Ectodermal cell (in vitro differentiated cells): ENCODE measurements at regions not wholly inside any gene's neighbourhood (a gene's known extent, or its start where the extent isn't known, plus 50 kb on each side); places are given as distances from the start of the nearest gene placed in this dataset.
"Not testable (repeated sequence)": the region's sequence is repeated elsewhere in the genome, so short reads cannot be mapped to it uniquely, and the experiment has no call there.

Experiments used
- H3K27ac ChIP-seq: 2 replicates; pipeline ENCODE4 v1.7.0; 2013; ENCODE audit warnings: mild to moderate bottlenecking, low read depth, low read length; ENCODE audit not compliant: insufficient read depth, poor library complexity, severe bottlenecking
- H3K27me3 ChIP-seq: 2 replicates; pipeline ENCODE4 v1.7.0; 2013; ENCODE audit warnings: mild to moderate bottlenecking, low read length; ENCODE audit not compliant: insufficient read depth, control insufficient read depth, poor library complexity, severe bottlenecking
- H3K36me3 ChIP-seq: one replicate; pipeline ENCODE4 v1.7.0; 2013; ENCODE audit warnings: low read length; ENCODE audit not compliant: control insufficient read depth, insufficient read depth
- H3K4me1 ChIP-seq: one replicate; pipeline ENCODE4 v1.7.0; 2013; ENCODE audit warnings: low read length; ENCODE audit not compliant: control insufficient read depth, insufficient read depth
- H3K4me3 ChIP-seq: 2 replicates; pipeline ENCODE4 v1.7.0; 2013; ENCODE audit warnings: low read depth, low read length, control low read depth; ENCODE audit not compliant: insufficient read depth
- H3K9me3 ChIP-seq: 2 replicates; pipeline ENCODE4 v1.7.0; 2013; ENCODE audit warnings: mild to moderate bottlenecking, low read length, moderate library complexity; ENCODE audit not compliant: control insufficient read depth
- WGBS, 2 experiments: methylation state at CpG; one replicate each; pipeline ENCODE4 v1.1.7; 2013; ENCODE audit warnings: missing lambda C conversion rate in 2 of 2; 5-methylcytosine and 5-hydroxymethylcytosine counted together

DNA sequence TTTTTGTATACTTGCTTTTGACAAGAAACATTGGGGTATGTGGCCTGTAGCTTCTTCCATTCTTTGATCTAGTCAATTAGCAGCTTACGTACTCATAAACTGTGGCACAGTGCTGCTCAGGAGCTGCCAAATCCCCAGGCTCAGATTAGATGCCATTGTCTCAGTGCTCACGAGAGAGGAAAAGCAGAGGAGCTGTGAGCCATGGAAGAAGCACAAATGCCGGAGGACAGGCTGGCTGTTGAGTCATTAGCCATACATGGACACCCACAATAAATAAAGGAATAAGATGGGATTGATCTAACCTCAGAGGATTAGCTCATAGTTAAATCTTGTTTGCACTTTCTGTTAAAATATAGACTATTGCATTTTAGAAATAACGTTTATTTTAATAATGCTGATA lies 121.7 kb downstream of the POSTN start:
- Histone ChIP-seq H3K9me3 (no peaks in the 10 kb centered on the region), H3K36me3 (no peaks in the 10 kb centered on the region), H3K27me3 (no peaks in the 10 kb centered on the region), H3K4me3 (no peak overlapping the region), H3K27ac (no peak overlapping the region), H3K4me1 (no peaks in the 10 kb centered on the region)
- 61 to 69% methylated on average over 3 to 4 of the region's 4 CpGs for WGBS, 2 experiments

DNA sequence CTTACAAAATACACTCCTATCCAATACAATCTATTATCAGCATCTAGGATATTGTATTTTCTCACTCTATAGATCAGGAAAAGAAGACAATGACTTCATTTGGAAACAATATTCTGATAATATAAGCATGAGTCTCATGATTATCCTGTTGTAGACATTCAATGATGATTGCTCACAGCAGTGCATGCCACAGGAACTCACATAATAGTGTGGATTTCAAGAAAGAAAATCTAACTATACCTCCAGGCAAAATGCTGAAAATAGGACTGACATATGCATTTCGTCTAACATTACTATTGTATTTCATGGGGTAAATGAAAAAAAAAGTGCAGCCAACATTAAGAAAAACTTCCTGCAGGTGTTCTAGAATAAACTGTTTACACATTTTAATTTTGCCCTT lies 122.6 kb downstream of the POSTN start:
- Histone ChIP-seq H3K9me3 (no peaks in the 10 kb centered on the region), H3K27ac (no peak overlapping the region), H3K4me1 (no peaks in the 10 kb centered on the region), H3K4me3 (no peak overlapping the region), H3K27me3 (no peaks in the 10 kb centered on the region), H3K36me3 (no peaks in the 10 kb centered on the region)
- WGBS, 2 experiments, result 100% methylated on average over 1 of the region's 1 CpG; no CpG with 5 or more reads in 1 of the 2 experiments

DNA sequence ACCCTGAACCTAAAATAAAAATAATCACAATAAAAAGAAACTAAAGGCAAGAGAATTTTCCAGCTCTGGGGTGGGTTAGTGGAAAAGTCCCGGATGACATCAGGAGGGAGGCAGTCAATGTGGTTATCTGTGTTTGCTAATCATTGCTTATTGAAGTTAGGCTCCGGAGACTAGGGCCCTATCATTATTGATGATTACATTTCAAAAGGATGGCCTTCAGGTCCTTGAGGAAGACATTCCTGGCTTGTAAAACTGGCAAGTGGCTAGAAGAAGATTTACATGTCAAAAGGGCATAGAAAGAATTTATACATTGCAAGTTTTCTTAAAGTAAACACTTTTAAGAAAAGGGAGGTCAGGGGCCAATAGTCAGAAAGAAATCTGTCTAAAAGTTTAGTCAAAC lies 123.4 kb downstream of the POSTN start:
- Histone ChIP-seq H3K9me3 (no peaks in the 10 kb centered on the region), H3K4me3 (no peak overlapping the region), H3K27ac (no peak overlapping the region), H3K36me3 (no peaks in the 10 kb centered on the region), H3K4me1 (no peaks in the 10 kb centered on the region), H3K27me3 (no peaks in the 10 kb centered on the region)
- WGBS, 2 experiments, result 51 to 74% methylated on average over 2 of the region's 2 CpGs

DNA sequence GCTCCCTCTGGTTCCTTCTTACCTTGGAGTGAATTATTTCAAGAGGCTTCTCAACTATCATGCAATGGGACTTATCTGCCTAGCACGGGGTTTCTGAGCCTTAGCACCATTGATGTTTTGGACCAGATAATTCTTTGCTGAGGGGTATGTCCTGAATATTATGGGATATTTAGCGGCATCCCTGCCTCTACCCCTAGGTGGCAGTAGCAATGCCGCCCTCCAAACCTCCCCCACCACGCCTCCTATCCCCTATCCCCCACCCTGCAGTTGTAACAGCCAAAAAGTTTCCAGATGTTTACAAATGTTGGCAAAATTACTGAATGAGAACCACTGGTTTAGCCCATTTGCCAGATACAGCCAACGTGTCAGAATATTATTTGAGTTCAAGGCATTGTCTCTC lies 125.5 kb downstream of the POSTN start:
- H3K36me3 ChIP-seq, result no peaks in the 10 kb centered on the region
- no peak overlapping the region for H3K27ac ChIP-seq
- H3K27me3 ChIP-seq, result no peaks in the 10 kb centered on the region
- WGBS, 2 experiments, result 80 to 94% methylated on average over 4 of the region's 5 CpGs
- H3K9me3 ChIP-seq, result no peaks in the 10 kb centered on the region
- H3K4me3 ChIP-seq, result no peak overlapping the region
- no peaks in the 10 kb centered on the region for H3K4me1 ChIP-seq

DNA sequence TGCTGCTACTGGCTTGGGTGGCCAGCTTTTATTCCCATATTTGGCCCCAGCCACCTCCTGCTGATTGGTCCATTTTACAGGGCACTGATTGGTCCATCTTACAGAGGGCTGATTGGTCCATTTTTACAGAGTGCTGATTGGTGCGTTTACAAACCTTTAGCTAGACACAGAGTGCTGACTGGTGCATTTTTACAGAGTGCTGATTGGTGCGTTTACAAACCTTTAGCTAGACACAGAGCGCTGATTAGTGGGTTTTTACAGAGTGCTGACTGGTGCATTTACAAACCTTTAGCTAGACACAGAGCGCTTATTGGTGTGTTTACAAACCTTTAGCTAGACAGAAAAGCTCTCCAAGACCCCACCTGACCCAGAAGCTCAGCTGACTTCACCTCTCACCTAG lies 126.3 kb downstream of the POSTN start:
- H3K4me3 ChIP-seq, H3K27me3 ChIP-seq, H3K4me1 ChIP-seq, H3K36me3 ChIP-seq, H3K27ac ChIP-seq, H3K9me3 ChIP-seq: not testable (repeated sequence)
- WGBS, 2 experiments, result 88 to 95% methylated on average over 4 of the region's 4 CpGs

DNA sequence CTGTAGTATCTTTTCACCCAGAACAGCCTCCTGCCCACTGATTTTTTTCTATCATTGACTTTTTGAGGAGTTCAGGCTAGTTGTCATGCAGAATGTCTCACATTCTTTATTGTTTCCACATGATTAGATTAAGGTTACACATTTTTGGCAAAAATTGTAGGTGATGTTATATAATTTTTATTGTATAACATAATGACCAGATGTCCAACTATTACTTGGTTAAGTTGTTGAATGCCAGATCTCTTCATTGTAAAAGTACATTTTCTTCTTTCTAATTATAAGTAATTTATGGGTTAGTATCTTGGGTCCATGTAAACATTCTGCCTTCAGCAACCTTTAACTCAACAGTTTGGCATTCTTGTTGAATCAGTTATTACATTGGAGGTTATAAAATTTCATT lies 138.4 kb downstream of the POSTN start:
- H3K36me3 ChIP-seq, result no peaks in the 10 kb centered on the region
- H3K4me3 ChIP-seq, result no peak overlapping the region
- H3K27me3 ChIP-seq, result no peaks in the 10 kb centered on the region
- H3K27ac ChIP-seq, result no peak overlapping the region
- H3K4me1 ChIP-seq, result no peaks in the 10 kb centered on the region
- H3K9me3 ChIP-seq, result no peaks in the 10 kb centered on the region

DNA sequence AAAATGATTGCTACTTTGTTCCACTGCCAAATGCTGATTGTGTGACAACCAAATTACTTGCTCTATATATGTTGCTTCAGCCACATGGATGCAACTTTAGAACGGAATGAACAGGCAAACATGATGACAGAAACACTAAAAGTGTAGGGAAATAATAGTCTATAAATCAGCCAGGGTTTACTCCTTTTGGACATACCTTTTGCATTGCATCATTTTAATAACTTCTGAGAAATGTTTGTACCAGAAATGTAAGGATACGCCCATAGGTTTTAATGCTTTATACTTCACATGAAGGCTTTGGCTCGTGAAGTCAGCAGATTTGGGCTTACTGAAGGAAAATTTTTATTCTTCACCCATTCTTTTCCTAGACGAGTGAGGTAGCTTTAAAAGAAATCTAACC lies 141.0 kb downstream of the POSTN start:
- H3K36me3 ChIP-seq, result no peaks in the 10 kb centered on the region
- H3K27me3 ChIP-seq, result no peaks in the 10 kb centered on the region
- H3K27ac ChIP-seq, result no peak overlapping the region
- WGBS, 2 experiments, result 94 to 100% methylated on average over 1 to 4 of the region's 4 CpGs
- no peaks in the 10 kb centered on the region for H3K4me1 ChIP-seq
- no peak overlapping the region for H3K4me3 ChIP-seq
- no peaks in the 10 kb centered on the region for H3K9me3 ChIP-seq

DNA sequence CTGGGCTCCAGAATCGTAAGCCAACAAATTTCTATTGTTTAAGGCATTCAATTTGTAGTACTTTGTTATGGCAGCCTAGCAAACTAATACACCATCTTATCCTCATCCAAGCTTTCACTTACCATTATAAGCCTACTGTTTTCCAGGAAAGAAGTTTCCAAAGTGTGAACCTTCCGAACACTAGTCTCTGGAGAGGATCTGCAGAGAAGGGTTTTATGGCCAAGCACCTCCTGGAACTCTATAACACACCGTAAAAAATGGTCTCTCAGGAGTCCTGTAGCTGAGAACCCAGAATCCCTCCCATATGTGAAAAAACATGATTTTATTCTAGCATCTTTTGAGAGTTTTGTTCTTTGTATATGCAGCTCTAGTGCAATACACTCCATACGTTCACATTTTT lies 142.1 kb downstream of the POSTN start:
- Histone ChIP-seq H3K27me3 (no peaks in the 10 kb centered on the region), H3K4me3 (no peak overlapping the region), H3K9me3 (no peaks in the 10 kb centered on the region), H3K36me3 (no peaks in the 10 kb centered on the region), H3K27ac (no peak overlapping the region), H3K4me1 (no peaks in the 10 kb centered on the region)
- WGBS, 2 experiments, result 94 to 100% methylated on average over 3 to 4 of the region's 4 CpGs

DNA sequence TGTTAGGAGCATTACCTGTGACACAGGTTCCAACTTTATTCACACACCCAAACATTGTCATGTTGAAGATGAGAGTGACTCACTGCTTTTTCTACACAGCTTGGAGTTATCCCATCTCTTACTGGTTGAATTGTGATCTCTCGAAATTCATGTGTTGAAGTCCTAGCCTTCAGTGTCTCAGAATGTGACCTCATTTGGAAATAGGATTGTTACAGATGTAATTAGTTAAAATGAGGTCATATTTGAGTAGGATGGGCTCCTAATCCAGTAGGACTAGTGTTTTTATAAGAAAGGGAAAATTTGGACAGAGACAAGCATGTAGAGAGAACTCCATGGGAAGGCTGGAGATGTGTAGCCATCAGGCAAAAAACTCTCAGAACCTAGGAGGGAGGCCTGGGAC lies 142.5 kb downstream of the POSTN start:
- H3K9me3 ChIP-seq, result no peaks in the 10 kb centered on the region
- H3K4me3 ChIP-seq, result no peak overlapping the region
- H3K27me3 ChIP-seq, result no peaks in the 10 kb centered on the region
- no peaks in the 10 kb centered on the region for H3K36me3 ChIP-seq
- 91 to 94% methylated on average over 1 of the region's 1 CpG for WGBS, 2 experiments
- no peak overlapping the region for H3K27ac ChIP-seq
- H3K4me1 ChIP-seq, result no peaks in the 10 kb centered on the region

DNA sequence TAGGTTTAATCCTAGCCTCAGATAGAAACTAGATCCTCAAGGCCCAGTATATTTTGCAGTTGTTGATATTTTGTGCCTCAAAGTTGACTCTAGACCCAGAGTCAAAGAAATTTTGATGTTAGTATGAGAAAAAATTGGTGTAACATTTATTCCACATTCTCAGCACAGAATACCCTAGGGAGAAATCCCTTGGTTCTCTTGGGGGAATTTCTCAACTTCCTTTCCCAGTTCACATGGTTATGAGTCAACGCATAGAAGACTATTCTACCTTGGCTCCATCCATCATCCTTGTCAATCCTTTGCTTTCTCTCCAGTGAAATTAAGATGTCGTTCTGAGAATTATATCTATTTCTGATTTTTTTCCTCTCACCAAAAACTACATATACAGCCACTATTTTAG lies 145.3 kb downstream of the POSTN start:
- no peak overlapping the region for H3K4me3 ChIP-seq
- no peaks in the 10 kb centered on the region for H3K27me3 ChIP-seq
- no peaks in the 10 kb centered on the region for H3K36me3 ChIP-seq
- no peaks in the 10 kb centered on the region for H3K4me1 ChIP-seq
- H3K9me3 ChIP-seq, result no peaks in the 10 kb centered on the region
- no peak overlapping the region for H3K27ac ChIP-seq
- WGBS, 2 experiments, result 91 to 94% methylated on average over 2 of the region's 2 CpGs

DNA sequence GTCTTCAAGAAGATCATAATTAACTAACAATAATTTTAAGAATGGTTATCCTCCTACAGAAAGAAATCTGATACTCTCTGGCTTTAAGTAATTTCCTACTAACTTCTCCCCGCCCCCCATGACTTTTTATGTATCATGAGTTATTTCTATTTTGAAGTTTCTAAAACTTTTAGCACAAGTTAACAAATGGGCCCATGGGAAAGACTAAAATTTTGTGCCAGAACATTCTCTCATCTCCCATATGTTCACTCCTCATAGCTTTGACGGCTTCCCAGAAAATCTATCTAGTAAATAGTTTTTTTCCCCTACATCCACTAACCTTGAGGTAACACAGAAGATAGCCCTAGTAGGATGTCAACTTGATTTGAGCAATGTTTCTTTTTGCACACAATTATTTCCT lies 148.3 kb downstream of the POSTN start:
- H3K9me3 ChIP-seq, result no peaks in the 10 kb centered on the region
- H3K4me1 ChIP-seq, result no peaks in the 10 kb centered on the region
- no peak overlapping the region for H3K4me3 ChIP-seq
- no peaks in the 10 kb centered on the region for H3K36me3 ChIP-seq
- 87 to 100% methylated on average over 1 to 2 of the region's 2 CpGs for WGBS, 2 experiments
- H3K27ac ChIP-seq, result no peak overlapping the region
- no peaks in the 10 kb centered on the region for H3K27me3 ChIP-seq
